ENCODE measurements at regions not wholly inside any gene's neighbourhood (a gene's known extent, or its start where the extent isn't known, plus 50 kb on each side); places are given as distances from the start of the nearest gene placed in this dataset.
"Not testable (repeated sequence)": the region's sequence is repeated elsewhere in the genome, so short reads cannot be mapped to it uniquely, and the experiment has no call there.

GRCh38 chr20:25984933-25985332 is 288.3 kb upstream of the ZNF337 start:
- Histone ChIP-seq H3K4me3 (ENCODE audit: low read length) (no peak overlapping the region), H3K4me1 (ENCODE audit: insufficient read depth, low read length) (no peaks in the 10 kb centered on the region), H3K9ac (ENCODE audit: low read depth, low read length) (no peak overlapping the region), H3K36me3 (ENCODE audit: insufficient read depth, low read length) (no peaks in the 10 kb centered on the region), H3K27ac (ENCODE audit: low read depth, low read length) (no peak overlapping the region), H3K9me3 (ENCODE audit: insufficient read depth, low read depth, low read length) (no peaks in the 10 kb centered on the region), H3K27me3 (ENCODE audit: insufficient read depth, low read length) (peaks cover 16% of the 10 kb centered on the region; the same call in 1 of the 2 replicates)
- whole genome bisulfite sequencing: 94% methylated on average over 27 of the region's 27 CpGs

DNA sequence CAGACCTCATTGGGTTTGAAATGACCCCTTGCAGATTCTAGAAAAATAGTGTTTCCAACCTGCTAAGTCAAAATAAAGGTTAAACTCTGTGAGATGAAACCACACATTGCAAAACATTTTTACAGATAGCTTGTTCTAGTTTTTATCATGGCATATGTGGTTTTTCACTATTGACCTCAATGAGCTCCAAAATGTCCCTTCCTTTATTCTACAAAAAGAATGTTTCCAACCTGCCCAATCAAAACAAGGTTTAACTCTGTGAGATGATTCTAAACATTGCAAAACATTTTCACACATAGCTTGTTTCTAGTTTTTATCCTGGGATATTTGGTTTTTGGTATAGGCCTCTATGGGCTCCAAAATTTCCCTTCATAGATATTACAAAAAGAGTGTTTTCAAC is 286.0 kb upstream of the ZNF337 start:
- H3K27ac ChIP-seq (ENCODE audit: low read depth, low read length); H3K4me3 ChIP-seq (ENCODE audit: low read length); H3K9ac ChIP-seq (ENCODE audit: low read depth, low read length); H3K9me3 ChIP-seq (ENCODE audit: insufficient read depth, low read depth, low read length); H3K4me1 ChIP-seq (ENCODE audit: insufficient read depth, low read length); H3K36me3 ChIP-seq (ENCODE audit: insufficient read depth, low read length): not testable (repeated sequence)
- peaks cover 16% of the 10 kb centered on the region; the same call in 1 of the 2 replicates for H3K27me3 ChIP-seq (ENCODE audit: insufficient read depth, low read length)

DNA sequence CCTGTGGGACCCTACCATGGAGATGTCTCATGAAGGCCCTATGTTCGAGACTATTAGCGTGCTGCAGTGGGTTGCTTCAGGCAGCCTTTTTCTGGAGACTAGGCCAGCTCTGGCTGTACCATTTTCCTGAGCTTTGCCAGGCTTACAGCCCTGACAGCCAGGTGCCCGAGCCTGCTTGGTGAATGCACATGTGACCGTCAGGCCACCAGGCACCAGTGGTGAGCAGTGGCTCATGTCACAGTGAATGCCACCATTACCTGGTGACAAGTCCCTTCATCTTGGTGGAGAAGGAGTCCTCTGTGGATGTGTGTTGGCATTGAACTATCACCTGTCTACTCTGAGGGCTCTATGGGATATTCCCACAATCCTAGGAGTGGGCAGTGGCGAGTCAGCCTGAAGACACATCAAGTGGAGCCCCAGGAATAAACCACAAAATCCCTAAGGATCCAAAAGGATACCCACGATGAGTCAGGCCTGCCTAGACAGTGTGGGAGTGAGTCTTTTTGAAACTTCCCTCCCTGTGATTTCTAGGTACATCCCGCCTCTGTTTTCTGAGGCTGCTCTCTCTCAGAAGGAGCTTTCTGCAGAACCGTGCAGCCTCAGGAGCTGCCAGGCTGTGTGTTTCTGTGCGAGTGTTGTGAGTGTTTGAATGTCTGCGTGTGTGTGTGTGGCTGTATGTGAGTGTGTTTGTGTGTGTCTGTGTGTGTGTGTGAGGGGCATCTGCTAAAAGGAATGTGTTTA is 282.0 kb upstream of the ZNF337 start:
- H3K4me1 ChIP-seq (ENCODE audit: insufficient read depth, low read length); H3K27me3 ChIP-seq (ENCODE audit: insufficient read depth, low read length); H3K36me3 ChIP-seq (ENCODE audit: insufficient read depth, low read length); H3K9ac ChIP-seq (ENCODE audit: low read depth, low read length); H3K27ac ChIP-seq (ENCODE audit: low read depth, low read length); H3K4me3 ChIP-seq (ENCODE audit: low read length); H3K9me3 ChIP-seq (ENCODE audit: insufficient read depth, low read depth, low read length): not testable (repeated sequence)
- 92% methylated on average over 10 of the region's 10 CpGs for WGBS

GRCh38 chr20:25975816-25976215 is 279.2 kb upstream of the ZNF337 start:
- not testable (repeated sequence) for H3K27ac ChIP-seq (ENCODE audit: low read depth, low read length); H3K9ac ChIP-seq (ENCODE audit: low read depth, low read length); H3K9me3 ChIP-seq (ENCODE audit: insufficient read depth, low read depth, low read length); H3K4me3 ChIP-seq (ENCODE audit: low read length); H3K27me3 ChIP-seq (ENCODE audit: insufficient read depth, low read length); H3K4me1 ChIP-seq (ENCODE audit: insufficient read depth, low read length); H3K36me3 ChIP-seq (ENCODE audit: insufficient read depth, low read length)
- WGBS: 70% methylated on average over 3 of the region's 3 CpGs

DNA sequence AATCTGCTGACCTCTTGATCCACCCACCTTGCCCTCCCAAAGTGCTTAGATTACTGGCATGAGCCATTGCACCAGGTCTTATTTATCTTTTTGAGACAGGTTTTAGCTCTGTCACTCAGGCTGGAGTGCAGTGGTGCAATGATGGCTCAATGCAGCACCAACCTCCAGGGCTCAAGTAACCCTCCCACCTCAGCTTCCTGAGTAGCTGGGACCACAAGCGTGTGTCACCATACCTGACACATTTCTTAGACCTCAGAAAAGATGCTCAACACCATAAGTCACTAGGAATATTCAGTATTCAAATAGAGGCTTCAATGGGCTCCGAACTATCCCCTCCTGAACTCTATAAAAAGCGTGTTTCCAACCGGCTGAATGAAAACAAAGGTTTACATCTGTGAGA is 268.6 kb upstream of the ZNF337 start:
- not testable (repeated sequence) for H3K9me3 ChIP-seq (ENCODE audit: insufficient read depth, low read depth, low read length); H3K36me3 ChIP-seq (ENCODE audit: insufficient read depth, low read length); H3K9ac ChIP-seq (ENCODE audit: low read depth, low read length); H3K27ac ChIP-seq (ENCODE audit: low read depth, low read length); H3K4me1 ChIP-seq (ENCODE audit: insufficient read depth, low read length); H3K27me3 ChIP-seq (ENCODE audit: insufficient read depth, low read length); H3K4me3 ChIP-seq (ENCODE audit: low read length)
- 74% methylated on average over 4 of the region's 4 CpGs for WGBS

DNA sequence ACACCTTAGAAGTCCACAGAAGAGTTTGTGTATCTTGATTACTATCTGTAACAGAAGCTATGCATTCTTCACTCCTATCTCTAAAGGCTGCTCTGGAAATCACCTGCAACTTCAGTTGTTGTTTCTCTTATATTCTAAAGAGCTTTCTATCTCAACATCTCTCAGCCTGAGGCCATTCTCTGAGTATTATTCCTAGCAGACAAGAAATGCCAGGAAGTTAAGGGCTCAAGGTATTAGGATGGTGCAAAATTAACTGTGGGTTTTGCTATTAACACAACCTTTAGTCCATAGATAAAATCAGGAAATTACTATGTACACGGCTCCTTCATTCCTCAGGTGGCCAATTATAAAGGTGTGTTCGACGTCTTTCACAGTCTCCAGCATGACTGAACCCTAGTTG is 257.2 kb upstream of the ZNF337 start:
- H3K4me3 ChIP-seq (ENCODE audit: low read length); H3K9ac ChIP-seq (ENCODE audit: low read depth, low read length); H3K4me1 ChIP-seq (ENCODE audit: insufficient read depth, low read length); H3K36me3 ChIP-seq (ENCODE audit: insufficient read depth, low read length); H3K27ac ChIP-seq (ENCODE audit: low read depth, low read length); H3K27me3 ChIP-seq (ENCODE audit: insufficient read depth, low read length); H3K9me3 ChIP-seq (ENCODE audit: insufficient read depth, low read depth, low read length): not testable (repeated sequence)
- 89% methylated on average over 3 of the region's 3 CpGs for WGBS

GRCh38 chr20:25935230-25935629 is 238.6 kb upstream of the ZNF337 start:
- H3K36me3 ChIP-seq (ENCODE audit: insufficient read depth, low read length); H3K4me3 ChIP-seq (ENCODE audit: low read length); H3K4me1 ChIP-seq (ENCODE audit: insufficient read depth, low read length); H3K27ac ChIP-seq (ENCODE audit: low read depth, low read length); H3K27me3 ChIP-seq (ENCODE audit: insufficient read depth, low read length); H3K9ac ChIP-seq (ENCODE audit: low read depth, low read length); H3K9me3 ChIP-seq (ENCODE audit: insufficient read depth, low read depth, low read length): not testable (repeated sequence)
- 92% methylated on average over 1 of the region's 2 CpGs for WGBS

DNA sequence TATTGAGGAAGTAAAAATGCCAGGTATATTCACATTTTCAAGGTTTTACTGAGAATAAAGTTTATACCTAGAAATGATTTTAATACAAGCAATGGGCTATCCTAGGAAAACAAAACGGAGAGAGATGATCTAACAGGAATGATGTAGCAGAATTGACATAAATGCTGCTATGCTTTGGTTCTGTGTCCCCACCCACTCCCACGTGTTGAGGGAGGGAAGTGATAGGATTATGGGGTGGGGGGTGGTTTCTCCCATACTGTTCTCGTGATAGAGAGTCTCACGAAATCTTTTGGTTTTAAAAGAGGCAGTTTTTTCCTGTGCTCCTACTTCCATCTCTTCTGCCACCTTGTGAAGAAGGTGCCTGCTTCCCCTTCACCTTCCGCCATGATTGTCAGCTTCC is 236.2 kb upstream of the ZNF337 start:
- not testable (repeated sequence) for H3K27ac ChIP-seq (ENCODE audit: low read depth, low read length); H3K27me3 ChIP-seq (ENCODE audit: insufficient read depth, low read length); H3K4me1 ChIP-seq (ENCODE audit: insufficient read depth, low read length); H3K9me3 ChIP-seq (ENCODE audit: insufficient read depth, low read depth, low read length); H3K9ac ChIP-seq (ENCODE audit: low read depth, low read length); H3K4me3 ChIP-seq (ENCODE audit: low read length); H3K36me3 ChIP-seq (ENCODE audit: insufficient read depth, low read length)
- 82% methylated on average over 5 of the region's 5 CpGs for WGBS

DNA sequence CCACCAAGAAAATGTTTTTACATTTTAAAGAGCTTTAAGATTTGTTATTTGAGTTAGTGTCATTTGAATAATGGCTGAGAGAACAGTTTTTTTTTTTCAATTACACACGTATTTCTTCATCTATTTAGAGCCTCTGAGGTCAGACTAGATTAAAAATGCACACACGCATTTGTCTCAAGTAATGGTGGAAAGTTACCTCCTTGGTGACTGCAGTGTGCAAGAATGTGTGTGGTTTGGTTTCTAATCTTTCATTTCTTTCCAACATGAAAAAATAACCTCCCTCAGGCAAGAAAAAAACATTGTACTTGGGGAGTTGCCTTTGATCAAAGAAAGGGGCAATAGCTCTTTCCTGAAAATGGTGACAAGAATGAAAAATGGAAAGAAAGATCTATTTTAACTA is 235.5 kb upstream of the ZNF337 start:
- not testable (repeated sequence) for H3K9ac ChIP-seq (ENCODE audit: low read depth, low read length); H3K9me3 ChIP-seq (ENCODE audit: insufficient read depth, low read depth, low read length); H3K4me1 ChIP-seq (ENCODE audit: insufficient read depth, low read length); H3K4me3 ChIP-seq (ENCODE audit: low read length); H3K27me3 ChIP-seq (ENCODE audit: insufficient read depth, low read length); H3K36me3 ChIP-seq (ENCODE audit: insufficient read depth, low read length); H3K27ac ChIP-seq (ENCODE audit: low read depth, low read length)
- 70% methylated on average over 2 of the region's 2 CpGs for WGBS

DNA sequence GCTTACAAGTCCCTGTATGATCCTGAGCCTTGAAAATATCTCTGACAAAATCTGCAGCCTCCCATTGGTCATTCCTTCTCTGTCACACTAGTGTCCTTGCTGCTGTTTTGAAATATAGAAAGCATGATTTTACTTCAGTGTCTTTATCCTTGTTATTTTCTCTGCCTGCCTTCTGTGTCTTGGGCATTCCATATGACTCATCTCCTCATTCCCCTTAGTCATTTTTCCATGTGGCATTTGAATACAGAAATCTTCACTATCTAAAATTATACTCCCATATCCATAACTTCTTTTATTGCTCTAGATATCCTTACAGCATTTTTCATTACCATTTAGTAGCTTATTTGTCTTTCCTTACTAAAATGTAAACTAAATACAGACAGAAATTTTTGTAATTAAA is 205.7 kb upstream of the ZNF337 start:
- not testable (repeated sequence) for H3K27ac ChIP-seq (ENCODE audit: low read depth, low read length); H3K4me3 ChIP-seq (ENCODE audit: low read length); H3K4me1 ChIP-seq (ENCODE audit: insufficient read depth, low read length); H3K9me3 ChIP-seq (ENCODE audit: insufficient read depth, low read depth, low read length); H3K36me3 ChIP-seq (ENCODE audit: insufficient read depth, low read length); H3K27me3 ChIP-seq (ENCODE audit: insufficient read depth, low read length); H3K9ac ChIP-seq (ENCODE audit: low read depth, low read length)

- not testable (repeated sequence) for H3K4me3 ChIP-seq (ENCODE audit: low read length); H3K9ac ChIP-seq (ENCODE audit: low read depth, low read length); H3K4me1 ChIP-seq (ENCODE audit: insufficient read depth, low read length); H3K27ac ChIP-seq (ENCODE audit: low read depth, low read length); H3K27me3 ChIP-seq (ENCODE audit: insufficient read depth, low read length); H3K36me3 ChIP-seq (ENCODE audit: insufficient read depth, low read length); H3K9me3 ChIP-seq (ENCODE audit: insufficient read depth, low read depth, low read length)
- WGBS: 82% methylated on average over 5 of the region's 5 CpGs
Measured at GRCh38 chr20:25898663-25899062, 202.0 kb upstream of the ZNF337 start.

DNA sequence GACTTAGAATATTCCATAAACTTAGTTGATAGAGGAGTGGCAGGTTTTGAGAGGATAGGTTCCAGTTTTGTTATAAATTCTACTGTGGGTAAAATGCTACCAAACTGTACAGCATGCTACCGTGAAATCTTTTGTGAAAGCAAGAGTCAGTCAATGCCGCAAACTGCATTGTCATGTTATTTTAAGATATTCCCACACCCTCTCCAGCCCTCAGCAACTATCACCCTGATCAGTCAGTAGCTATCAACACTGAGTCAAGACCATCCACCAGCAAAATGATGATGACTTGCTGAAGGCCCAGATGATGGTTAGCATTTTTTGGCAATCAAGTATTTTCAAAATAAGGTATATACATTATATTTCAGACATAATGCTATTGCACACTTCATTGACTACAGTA is 182.4 kb upstream of the ZNF337 start:
- H3K4me1 ChIP-seq (ENCODE audit: insufficient read depth, low read length); H3K27me3 ChIP-seq (ENCODE audit: insufficient read depth, low read length); H3K27ac ChIP-seq (ENCODE audit: low read depth, low read length); H3K9ac ChIP-seq (ENCODE audit: low read depth, low read length); H3K36me3 ChIP-seq (ENCODE audit: insufficient read depth, low read length); H3K9me3 ChIP-seq (ENCODE audit: insufficient read depth, low read depth, low read length); H3K4me3 ChIP-seq (ENCODE audit: low read length): not testable (repeated sequence)
- 96% methylated on average over 2 of the region's 2 CpGs for WGBS

Measured in HUES64 (cell line).